ENCODE measurements at regions not wholly inside any gene's neighbourhood (a gene's known extent, or its start where the extent isn't known, plus 50 kb on each side); places are given as distances from the start of the nearest gene placed in this dataset.
A peak's percentile ranks its signal among the peaks of the same experiment; 100 is the strongest.

GRCh38 chrX:68995780-68996551 is 167.1 kb downstream of the EFNB1 start:
- 16 to 42% (median 20%) methylated on average over 18 to 21 of the region's 21 CpGs for WGBS, 3 donors
- Histone ChIP-seq H3K4me3 (peak overlapping the region; percentile 18), H3K27me3 (ENCODE audit: insufficient read depth in 3 of 3, low read length in 2 of 3) (peaks cover 0 to 38% (median 0%) of the 10 kb centered on the region in 3 donors), H3K9me3 (no peaks in the 10 kb centered on the region), H3K27ac (peak overlapping the region; percentile 16), H3K4me1 (peaks cover 5% of the 10 kb centered on the region), H3K36me3 (ENCODE audit: insufficient read depth in 1 of 2, low read depth in 1 of 2) (no peaks in the 10 kb centered on the region)
- peak; percentile 31 to 65 for DNase-seq
- TF ChIP-seq CTCF (IDR thresholded peaks at IDR 0.05), result no peak
- peak; percentile 64 to 90 (median 78) for ATAC-seq
- intact Hi-C loops (cut with DNase I), result loop anchor here in 1 of 2 donors (5.0 kb wide), 1 partner anchor 164 kb away; no protein-coding TSS in a partner anchor

- Histone ChIP-seq H3K9me3 (no peaks in the 10 kb centered on the region), H3K27ac (no peak overlapping the region), H3K4me3 (no peak overlapping the region), H3K4me1 (peaks cover 5% of the 10 kb centered on the region), H3K27me3 (ENCODE audit: insufficient read depth in 3 of 3, low read length in 2 of 3) (peaks cover 0 to 33% (median 0%) of the 10 kb centered on the region in 3 donors), H3K36me3 (ENCODE audit: insufficient read depth in 1 of 2, low read depth in 1 of 2) (no peaks in the 10 kb centered on the region)
- intact Hi-C loops (cut with DNase I), result loop anchor here in 1 of 2 donors (5.0 kb wide), 1 partner anchor 163 kb away; no protein-coding TSS in a partner anchor
- DNase-seq, result no peak
- TF ChIP-seq CTCF (IDR thresholded peaks at IDR 0.05), result no peak
- WGBS, 3 donors, result 49 to 59% (median 54%) methylated on average over 3 of the region's 3 CpGs
- ATAC-seq, result peak in 1 of 4 donors; percentile 12
Observed at GRCh38 chrX:68995386-68995779, 166.6 kb downstream of the EFNB1 start.

- DNase-seq, result no peak
- WGBS, 3 donors, result 84 to 96% (median 92%) methylated on average over 2 of the region's 2 CpGs
- Histone ChIP-seq H3K9me3 (no peaks in the 10 kb centered on the region), H3K36me3 (ENCODE audit: insufficient read depth in 1 of 2, low read depth in 1 of 2) (no peaks in the 10 kb centered on the region), H3K4me1 (peaks cover 5% of the 10 kb centered on the region), H3K4me3 (no peak overlapping the region), H3K27me3 (ENCODE audit: insufficient read depth in 3 of 3, low read length in 2 of 3) (peaks cover 0 to 33% (median 0%) of the 10 kb centered on the region in 3 donors), H3K27ac (no peak overlapping the region)
- intact Hi-C loops (cut with DNase I), result loop anchor here (5.0 kb wide), 2 partner anchors 48 to 163 kb away; no protein-coding TSS in a partner anchor
- TF ChIP-seq CTCF (IDR thresholded peaks at IDR 0.05), result no peak
- ATAC-seq, result no peak
Observed at GRCh38 chrX:68994891-68995255, 166.1 kb downstream of the EFNB1 start.

- WGBS, 3 donors, result 75 to 92% (median 90%) methylated on average over 6 to 7 of the region's 7 CpGs
- Histone ChIP-seq H3K4me1 (peaks cover 5% of the 10 kb centered on the region), H3K27me3 (ENCODE audit: insufficient read depth in 3 of 3, low read length in 2 of 3) (peaks cover 0 to 33% (median 0%) of the 10 kb centered on the region in 3 donors), H3K36me3 (ENCODE audit: insufficient read depth in 1 of 2, low read depth in 1 of 2) (no peaks in the 10 kb centered on the region), H3K9me3 (no peaks in the 10 kb centered on the region), H3K4me3 (no peak overlapping the region), H3K27ac (no peak overlapping the region)
- ATAC-seq (no peak), DNase-seq (no peak)
- TF ChIP-seq CTCF (IDR thresholded peaks at IDR 0.05), result no peak
- intact Hi-C loops (cut with DNase I), result loop anchor here in 1 of 2 donors (5.0 kb wide), 1 partner anchor 47 kb away; no protein-coding TSS in a partner anchor
Observed at GRCh38 chrX:68994135-68994890, 165.5 kb downstream of the EFNB1 start.

Data from psoas muscle (tissue), 7 donors.